MCF 10A (cell line): ENCODE measurements at regions not wholly inside any gene's neighbourhood (a gene's known extent, or its start where the extent isn't known, plus 50 kb on each side); places are given as distances from the start of the nearest gene placed in this dataset.

Experiments used
- BruUV-seq: library from RNA; stranded (reverse); fragments of 400-500 nt; replicated peaks from 2 replicates; lab custom pipeline; 2021; lab: Mats Ljungman, UMichigan
- CTCF ChIA-PET: fragments of 300-600 bp; sonication (Branson Sonifier 250); formaldehyde crosslinking; extraction: SDS; loops from one replicate; lab custom pipeline; 2021; ENCODE audit warnings: antibody characterized with exemption, inconsistent platforms; lab: Yijun Ruan, JAX
- POLR2A ChIA-PET: fragments of 300-600, 350-650 bp; sonication (Branson Sonifier 250); formaldehyde crosslinking; extraction: SDS; loops from one replicate; lab custom pipeline; 2020; ENCODE audit warnings: antibody characterized with exemption, inconsistent platforms; lab: Yijun Ruan, JAX
- DNase-seq: peaks from one replicate; pipeline ENCODE4 v3.0.0-alpha.2; 2018; ENCODE audit not compliant: unreplicated experiment
- H3K27ac Mint-ChIP-seq: one replicate; pipeline ENCODE4 v1.8.0; 2022; ENCODE audit warnings: mild to moderate bottlenecking, low read depth, mixed read lengths; ENCODE audit not compliant: unreplicated experiment
- H3K27me3 Mint-ChIP-seq: one replicate; pipeline ENCODE4 v1.8.0; 2022; ENCODE audit warnings: mixed read lengths; ENCODE audit not compliant: insufficient read depth, unreplicated experiment
- H3K36me3 Mint-ChIP-seq: one replicate; pipeline ENCODE4 v1.8.0; 2022; ENCODE audit warnings: mild to moderate bottlenecking, moderate library complexity, mixed read lengths; ENCODE audit not compliant: insufficient read depth, unreplicated experiment
- H3K4me1 Mint-ChIP-seq: one replicate; pipeline ENCODE4 v1.8.0; 2022; ENCODE audit warnings: mixed read lengths; ENCODE audit not compliant: insufficient read depth, unreplicated experiment
- H3K4me3 Mint-ChIP-seq: one replicate; pipeline ENCODE4 v1.8.0; 2022; ENCODE audit warnings: mild to moderate bottlenecking, moderate library complexity, mixed read lengths; ENCODE audit not compliant: unreplicated experiment
- H3K9me3 Mint-ChIP-seq: one replicate; pipeline ENCODE4 v1.8.0; 2022; ENCODE audit warnings: mixed read lengths; ENCODE audit not compliant: unreplicated experiment
- CTCF ChIP-seq: fragments of 200-600 bp; IDR thresholded peaks from one replicate; pipeline ENCODE4 v1.8.0; 2022; ENCODE audit warnings: antibody characterized with exemption, mild to moderate bottlenecking; ENCODE audit not compliant: unreplicated experiment
- intact Hi-C: fragments of 100-400 bp; cut with micrococcal nuclease; formaldehyde crosslinking; loops from 2 replicates; pipeline ENCODE4 v1.14.1; 2022

- intact Hi-C loops, result no loop called here
These were observed 336.6 kb downstream of the EN1 start for GRCh38 chr2:118510807-118511206.

GRCh38 chr2:118509319-118510004 is 338.0 kb downstream of the EN1 start:
- Mint-ChIP-seq H3K27ac (no peak overlapping the region), H3K4me3 (no peak overlapping the region), H3K9me3 (no peaks in the 10 kb centered on the region), H3K36me3 (no peaks in the 10 kb centered on the region), H3K4me1 (no peaks in the 10 kb centered on the region), H3K27me3 (no peaks in the 10 kb centered on the region)
- CTCF ChIA-PET, result interaction anchor here (0.6 to 0.7 kb wide), 3 partner anchors 12 to 125 kb away, joined by 3 read pairs; no protein-coding TSS in a partner anchor
- TF ChIP-seq CTCF, result no peak
- BruUV-seq, result no TSS peak
- intact Hi-C loops, result no loop called here
- no peak for DNase-seq
- POLR2A ChIA-PET, result no interaction called here

More at GRCh38 chr2:118510807-118511206, 336.6 kb downstream of the EN1 start:
- Mint-ChIP-seq H3K27me3 (no peaks in the 10 kb centered on the region), H3K9me3 (no peaks in the 10 kb centered on the region), H3K36me3 (no peaks in the 10 kb centered on the region), H3K4me3 (no peak overlapping the region), H3K27ac (no peak overlapping the region), H3K4me1 (no peaks in the 10 kb centered on the region)
- ChIA-PET CTCF (no interaction called here), POLR2A (no interaction called here)
- BruUV-seq, result no TSS peak
- DNase-seq, result no peak
- no peak for TF ChIP-seq CTCF

GRCh38 chr2:118508282-118508681 is 339.2 kb downstream of the EN1 start:
- H3K36me3 Mint-ChIP-seq, result no peaks in the 10 kb centered on the region
- no peak overlapping the region for H3K4me3 Mint-ChIP-seq
- BruUV-seq, result no TSS peak
- no peak overlapping the region for H3K27ac Mint-ChIP-seq
- DNase-seq, result no peak
- intact Hi-C loops, result no loop called here
- POLR2A ChIA-PET, result no interaction called here
- H3K9me3 Mint-ChIP-seq, result no peaks in the 10 kb centered on the region
- no peaks in the 10 kb centered on the region for H3K4me1 Mint-ChIP-seq
- no peaks in the 10 kb centered on the region for H3K27me3 Mint-ChIP-seq
- CTCF ChIA-PET, result no interaction called here
- no peak for TF ChIP-seq CTCF

GRCh38 chr2:118505436-118505835 is 342.0 kb downstream of the EN1 start:
- intact Hi-C loops, result no loop called here
- H3K4me3 Mint-ChIP-seq, result no peak overlapping the region
- H3K9me3 Mint-ChIP-seq, result no peaks in the 10 kb centered on the region
- H3K27ac Mint-ChIP-seq, result no peak overlapping the region
- BruUV-seq, result no TSS peak
- no peaks in the 10 kb centered on the region for H3K36me3 Mint-ChIP-seq
- no peak for DNase-seq
- no peaks in the 10 kb centered on the region for H3K4me1 Mint-ChIP-seq
- ChIA-PET POLR2A (no interaction called here), CTCF (no interaction called here)
- H3K27me3 Mint-ChIP-seq, result no peaks in the 10 kb centered on the region
- TF ChIP-seq CTCF, result no peak
